ENCODE measurements at regions not wholly inside any gene's neighbourhood (a gene's known extent, or its start where the extent isn't known, plus 50 kb on each side); places are given as distances from the start of the nearest gene placed in this dataset.

DNA sequence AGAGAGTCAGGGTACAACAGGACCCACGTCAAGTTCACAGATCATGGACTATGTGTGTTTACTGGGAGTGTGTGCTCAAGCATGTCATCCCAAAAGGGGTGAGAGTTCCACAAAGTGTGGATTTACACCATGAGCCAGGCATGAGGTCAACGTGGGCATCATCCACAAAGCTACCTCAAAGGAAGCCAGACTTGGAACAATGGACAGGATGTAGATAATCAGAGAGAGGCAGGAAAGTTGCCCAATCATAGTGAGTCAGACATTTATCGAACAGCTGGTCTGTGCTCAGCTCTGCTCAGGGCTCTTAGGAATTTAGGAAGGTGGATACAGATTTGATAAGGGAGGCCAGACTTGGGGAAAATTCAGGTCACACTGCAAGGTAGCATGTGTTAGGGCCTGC lies 317.2 kb upstream of the CDYL start:
- Histone ChIP-seq H3K4me1 (ENCODE audit: insufficient read depth, low read length) (no peaks in the 10 kb centered on the region), H3K27ac (ENCODE audit: low read length) (no peak overlapping the region), H3K27me3 (ENCODE audit: insufficient read depth, low read length) (no peaks in the 10 kb centered on the region), H3K4me3 (ENCODE audit: low read length) (no peak overlapping the region), H3K9ac (ENCODE audit: low read depth, low read length) (no peak overlapping the region), H3K36me3 (ENCODE audit: insufficient read depth, low read depth, low read length) (no peaks in the 10 kb centered on the region), H3K9me3 (ENCODE audit: insufficient read depth, low read depth, low read length) (no peaks in the 10 kb centered on the region)

DNA sequence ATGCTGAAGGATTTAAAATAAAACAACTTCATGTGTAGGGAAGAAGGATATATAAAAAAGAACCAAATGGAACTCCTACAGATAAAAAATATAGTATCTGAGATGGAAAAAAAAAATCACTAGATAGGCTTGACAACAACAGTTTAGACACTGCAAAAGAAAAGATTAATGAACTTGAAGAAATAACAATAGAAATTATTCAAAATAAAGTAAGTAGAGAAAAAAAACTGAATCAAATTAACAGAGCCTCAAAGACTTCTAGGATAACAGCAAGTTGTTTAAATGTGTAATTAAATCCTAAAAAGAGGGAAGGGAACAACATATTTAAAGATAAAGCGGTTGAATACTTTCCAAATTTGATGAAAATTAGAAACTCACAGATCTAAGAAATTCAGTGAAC lies 316.3 kb upstream of the ECI2 start:
- no peak overlapping the region for H3K27ac ChIP-seq (ENCODE audit: low read length)
- H3K4me3 ChIP-seq (ENCODE audit: low read length): no peak overlapping the region
- no peaks in the 10 kb centered on the region for H3K36me3 ChIP-seq (ENCODE audit: insufficient read depth, low read depth, low read length)
- no peak overlapping the region for H3K9ac ChIP-seq (ENCODE audit: low read depth, low read length)
- no peaks in the 10 kb centered on the region for H3K4me1 ChIP-seq (ENCODE audit: insufficient read depth, low read length)
- 0 out of 2 replicates have a peak, but pooled peaks cover 7% of the 10 kb centered on the region for H3K9me3 ChIP-seq (ENCODE audit: insufficient read depth, low read depth, low read length)
- no peaks in the 10 kb centered on the region for H3K27me3 ChIP-seq (ENCODE audit: insufficient read depth, low read length)

DNA sequence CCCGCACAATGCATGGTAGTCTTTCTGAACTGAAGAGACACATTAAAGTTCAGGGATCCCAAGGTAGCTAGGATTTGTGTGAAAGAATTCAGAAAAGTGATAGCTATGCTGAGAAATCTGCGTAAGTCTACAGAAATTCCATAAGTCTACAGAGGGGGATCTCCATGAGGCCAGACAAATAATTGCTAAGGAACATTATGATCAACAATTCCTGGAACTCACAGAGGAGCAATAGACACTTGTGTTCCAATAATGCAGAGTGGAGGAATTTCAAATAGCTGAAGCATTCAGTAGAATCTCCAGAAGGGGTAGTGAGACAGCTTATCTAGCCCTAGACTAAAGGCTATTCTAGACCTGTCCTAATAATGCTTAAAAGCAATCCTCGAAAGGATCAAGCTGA lies 315.7 kb upstream of the ECI2 start:
- H3K9ac ChIP-seq (ENCODE audit: low read depth, low read length): no peak overlapping the region
- H3K4me3 ChIP-seq (ENCODE audit: low read length): no peak overlapping the region
- H3K27ac ChIP-seq (ENCODE audit: low read length): no peak overlapping the region
- H3K27me3 ChIP-seq (ENCODE audit: insufficient read depth, low read length): no peaks in the 10 kb centered on the region
- no peaks in the 10 kb centered on the region for H3K36me3 ChIP-seq (ENCODE audit: insufficient read depth, low read depth, low read length)
- no peaks in the 10 kb centered on the region for H3K4me1 ChIP-seq (ENCODE audit: insufficient read depth, low read length)
- 0 out of 2 replicates have a peak, but pooled peaks cover 7% of the 10 kb centered on the region for H3K9me3 ChIP-seq (ENCODE audit: insufficient read depth, low read depth, low read length)

DNA sequence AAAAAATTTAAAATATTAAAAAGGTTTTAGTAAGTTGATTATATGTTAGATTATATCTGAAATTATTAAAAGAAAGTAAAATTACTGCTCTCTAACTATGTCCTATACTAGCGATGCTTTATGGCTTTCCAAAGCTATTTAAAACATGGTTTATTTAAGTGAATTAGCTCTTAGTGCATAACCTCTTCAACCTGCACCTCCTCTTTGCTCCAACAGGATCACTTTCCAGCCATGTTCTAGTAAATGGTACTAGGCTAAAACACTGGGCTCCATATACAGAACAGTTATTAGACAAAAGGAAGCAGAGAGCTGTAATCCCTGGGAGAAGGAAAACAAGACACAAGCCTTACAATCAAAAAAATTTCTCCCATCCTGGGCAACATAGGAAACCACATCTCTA lies 314.9 kb upstream of the ECI2 start:
- 0 out of 2 replicates have a peak, but pooled peaks cover 7% of the 10 kb centered on the region for H3K9me3 ChIP-seq (ENCODE audit: insufficient read depth, low read depth, low read length)
- no peaks in the 10 kb centered on the region for H3K4me1 ChIP-seq (ENCODE audit: insufficient read depth, low read length)
- H3K27me3 ChIP-seq (ENCODE audit: insufficient read depth, low read length): no peaks in the 10 kb centered on the region
- no peak overlapping the region for H3K9ac ChIP-seq (ENCODE audit: low read depth, low read length)
- H3K27ac ChIP-seq (ENCODE audit: low read length): no peak overlapping the region
- H3K36me3 ChIP-seq (ENCODE audit: insufficient read depth, low read depth, low read length): no peaks in the 10 kb centered on the region
- H3K4me3 ChIP-seq (ENCODE audit: low read length): no peak overlapping the region

DNA sequence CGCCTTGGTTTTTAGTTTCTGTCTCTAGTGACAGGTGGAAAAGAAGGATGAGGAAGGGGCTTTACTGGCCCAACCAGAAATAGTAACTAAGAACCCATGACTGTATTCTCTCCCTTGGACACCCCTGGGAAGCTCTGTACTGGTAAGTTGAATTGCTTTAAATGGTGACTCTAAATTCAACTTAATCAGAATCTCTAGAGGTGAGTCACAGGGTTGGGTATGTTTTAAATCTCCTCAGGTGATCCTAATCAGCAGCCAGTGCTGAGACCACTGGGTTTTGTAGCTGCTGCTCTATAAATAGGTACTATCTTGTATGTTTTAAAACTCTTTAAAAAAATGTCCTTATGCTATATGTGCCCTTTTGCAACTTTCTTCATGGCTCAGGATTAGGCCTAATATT lies 314.0 kb upstream of the ECI2 start:
- no peak overlapping the region for H3K9ac ChIP-seq (ENCODE audit: low read depth, low read length)

DNA sequence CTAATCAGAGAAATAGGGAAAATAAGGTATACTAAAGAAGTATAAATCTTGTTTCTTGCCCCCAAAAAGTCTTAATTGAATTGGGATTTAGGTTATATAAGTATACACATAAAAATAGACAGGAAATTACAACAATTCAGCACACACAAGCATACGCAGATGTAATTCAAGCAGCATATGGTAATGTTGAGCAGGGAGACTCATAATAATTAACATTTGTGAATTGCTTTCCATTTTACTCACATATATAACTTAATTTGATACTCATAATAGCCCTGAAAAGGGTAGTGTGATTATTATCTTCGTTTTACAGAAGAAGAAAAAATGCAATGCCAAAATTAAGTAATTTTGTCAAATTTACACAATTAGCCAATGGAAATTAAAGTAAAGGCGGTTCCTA lies 313.5 kb upstream of the ECI2 start:
- H3K9ac ChIP-seq (ENCODE audit: low read depth, low read length): no peak overlapping the region
- 0 out of 2 replicates have a peak, but pooled peaks cover 7% of the 10 kb centered on the region for H3K9me3 ChIP-seq (ENCODE audit: insufficient read depth, low read depth, low read length)
- no peak overlapping the region for H3K27ac ChIP-seq (ENCODE audit: low read length)
- H3K4me1 ChIP-seq (ENCODE audit: insufficient read depth, low read length): no peaks in the 10 kb centered on the region
- H3K4me3 ChIP-seq (ENCODE audit: low read length): no peak overlapping the region
- no peaks in the 10 kb centered on the region for H3K36me3 ChIP-seq (ENCODE audit: insufficient read depth, low read depth, low read length)
- H3K27me3 ChIP-seq (ENCODE audit: insufficient read depth, low read length): no peaks in the 10 kb centered on the region

More for the DNA sequence above, 314.0 kb upstream of the ECI2 start:
- Histone ChIP-seq H3K4me3 (ENCODE audit: low read length) (no peak overlapping the region), H3K9me3 (ENCODE audit: insufficient read depth, low read depth, low read length) (0 out of 2 replicates have a peak, but pooled peaks cover 7% of the 10 kb centered on the region), H3K27me3 (ENCODE audit: insufficient read depth, low read length) (no peaks in the 10 kb centered on the region), H3K4me1 (ENCODE audit: insufficient read depth, low read length) (no peaks in the 10 kb centered on the region), H3K36me3 (ENCODE audit: insufficient read depth, low read depth, low read length) (no peaks in the 10 kb centered on the region), H3K27ac (ENCODE audit: low read length) (no peak overlapping the region)

DNA sequence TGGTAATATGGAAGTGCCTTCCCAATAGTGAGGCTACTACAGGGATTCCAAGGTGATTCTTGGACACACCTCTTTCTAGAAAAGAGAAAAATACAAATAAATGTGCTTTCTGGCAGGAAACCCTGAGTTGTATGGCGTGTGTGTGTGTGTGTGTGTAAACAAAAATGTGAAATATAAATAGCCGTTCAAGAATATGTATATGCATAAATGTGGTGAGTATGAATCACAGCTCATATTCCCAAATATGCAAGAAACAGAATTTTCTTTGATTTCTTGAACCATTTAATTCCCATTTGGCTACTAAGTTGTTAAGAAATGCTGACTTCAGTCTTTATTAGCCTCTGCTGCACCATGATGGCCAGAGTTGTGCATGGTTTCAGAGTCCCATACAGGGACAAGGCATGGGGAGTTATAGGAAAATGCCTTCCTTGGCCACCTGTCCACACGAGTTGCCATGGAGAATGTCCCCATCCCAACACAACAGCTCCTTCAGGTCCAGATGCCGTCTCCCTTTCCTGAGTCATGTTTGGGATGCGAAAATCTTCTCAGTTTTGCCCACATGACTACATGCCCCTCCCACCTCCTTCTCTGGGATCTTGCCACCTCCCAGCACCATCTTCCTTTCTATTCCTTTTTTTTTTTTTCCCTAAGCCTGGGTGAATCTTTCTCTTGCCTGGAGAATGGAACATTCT lies 312.4 kb upstream of the ECI2 start:
- no peaks in the 10 kb centered on the region for H3K36me3 ChIP-seq (ENCODE audit: insufficient read depth, low read depth, low read length)
- no peaks in the 10 kb centered on the region for H3K4me1 ChIP-seq (ENCODE audit: insufficient read depth, low read length)
- no peak overlapping the region for H3K4me3 ChIP-seq (ENCODE audit: low read length)
- 0 out of 2 replicates have a peak, but pooled peaks cover 7% of the 10 kb centered on the region for H3K9me3 ChIP-seq (ENCODE audit: insufficient read depth, low read depth, low read length)
- H3K27me3 ChIP-seq (ENCODE audit: insufficient read depth, low read length): no peaks in the 10 kb centered on the region
- H3K27ac ChIP-seq (ENCODE audit: low read length): no peak overlapping the region
- no peak overlapping the region for H3K9ac ChIP-seq (ENCODE audit: low read depth, low read length)

DNA sequence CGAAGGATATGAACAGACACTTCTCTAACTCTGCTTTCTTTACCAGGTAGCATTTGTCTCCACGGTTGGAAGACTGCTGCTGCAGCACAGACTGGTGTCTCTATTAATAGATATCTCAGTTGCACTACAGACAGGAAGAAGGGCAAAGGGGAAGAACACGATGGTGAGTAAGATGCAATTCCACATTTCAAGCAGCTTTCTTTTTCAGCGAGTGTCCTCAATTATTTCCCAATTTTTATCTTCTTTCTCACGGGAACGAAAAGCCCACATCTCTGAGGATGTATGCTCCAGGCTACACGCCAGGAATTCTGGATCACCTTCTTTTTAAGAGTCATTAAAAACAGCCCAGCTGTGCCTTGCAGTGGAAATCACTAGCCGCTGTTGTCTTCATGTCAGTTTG lies 311.6 kb upstream of the ECI2 start:
- no peak overlapping the region for H3K4me3 ChIP-seq (ENCODE audit: low read length)
- H3K27me3 ChIP-seq (ENCODE audit: insufficient read depth, low read length): no peaks in the 10 kb centered on the region
- H3K4me1 ChIP-seq (ENCODE audit: insufficient read depth, low read length): no peaks in the 10 kb centered on the region
- no peaks in the 10 kb centered on the region for H3K36me3 ChIP-seq (ENCODE audit: insufficient read depth, low read depth, low read length)
- no peak overlapping the region for H3K9ac ChIP-seq (ENCODE audit: low read depth, low read length)
- H3K27ac ChIP-seq (ENCODE audit: low read length): no peak overlapping the region
- 0 out of 2 replicates have a peak, but pooled peaks cover 2% of the 10 kb centered on the region for H3K9me3 ChIP-seq (ENCODE audit: insufficient read depth, low read depth, low read length)

DNA sequence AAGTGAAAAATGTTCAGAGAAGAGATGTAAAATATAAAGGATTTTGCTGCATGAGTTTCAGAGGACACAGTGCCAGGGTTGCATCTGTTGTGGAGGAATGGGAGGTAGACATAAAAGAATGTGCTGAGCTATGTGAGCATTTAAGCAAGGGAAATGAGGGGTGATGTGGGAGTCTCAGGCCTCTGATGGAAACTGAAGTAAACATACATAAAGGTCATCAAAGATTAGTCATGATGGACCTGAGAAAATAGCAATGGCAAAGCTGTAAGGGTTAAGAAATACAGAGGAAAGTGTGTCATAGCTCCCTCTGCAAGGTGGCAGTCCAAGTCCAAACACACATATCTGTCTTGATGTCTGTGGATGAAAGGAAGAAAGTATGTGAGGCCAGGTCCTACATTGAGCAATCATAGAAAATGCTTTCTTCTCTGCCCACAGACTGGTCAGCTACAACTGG lies 306.6 kb upstream of the ECI2 start:
- Histone ChIP-seq H3K27me3 (ENCODE audit: insufficient read depth, low read length) (no peaks in the 10 kb centered on the region), H3K27ac (ENCODE audit: low read length) (no peak overlapping the region), H3K9ac (ENCODE audit: low read depth, low read length) (no peak overlapping the region)

DNA sequence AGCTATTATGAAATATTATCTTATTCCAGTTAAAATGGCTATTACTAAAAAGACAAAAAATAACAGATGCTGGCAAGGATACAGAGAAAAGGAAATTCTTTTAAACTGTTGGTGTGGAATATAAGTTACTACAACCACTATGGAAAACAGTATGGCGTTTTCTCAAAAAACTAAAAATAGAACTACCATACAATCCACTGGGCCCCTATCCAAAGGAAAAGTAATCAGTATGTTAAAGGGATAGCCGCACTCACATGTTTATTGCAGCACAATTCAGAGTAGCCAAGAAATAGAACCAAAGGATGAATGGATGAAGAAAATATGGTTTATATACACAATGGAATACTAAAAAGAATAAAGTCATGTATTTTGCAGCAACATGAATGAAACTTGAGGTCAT lies 303.8 kb upstream of the ECI2 start:
- no peaks in the 10 kb centered on the region for H3K9me3 ChIP-seq (ENCODE audit: insufficient read depth, low read depth, low read length)
- H3K9ac ChIP-seq (ENCODE audit: low read depth, low read length): no peak overlapping the region
- H3K4me1 ChIP-seq (ENCODE audit: insufficient read depth, low read length): no peaks in the 10 kb centered on the region
- no peaks in the 10 kb centered on the region for H3K36me3 ChIP-seq (ENCODE audit: insufficient read depth, low read depth, low read length)
- H3K27me3 ChIP-seq (ENCODE audit: insufficient read depth, low read length): no peaks in the 10 kb centered on the region
- H3K4me3 ChIP-seq (ENCODE audit: low read length): no peak overlapping the region
- no peak overlapping the region for H3K27ac ChIP-seq (ENCODE audit: low read length)

More for the DNA sequence above, 306.6 kb upstream of the ECI2 start:
- Histone ChIP-seq H3K36me3 (ENCODE audit: insufficient read depth, low read depth, low read length) (no peaks in the 10 kb centered on the region), H3K9me3 (ENCODE audit: insufficient read depth, low read depth, low read length) (no peaks in the 10 kb centered on the region), H3K4me1 (ENCODE audit: insufficient read depth, low read length) (no peaks in the 10 kb centered on the region), H3K4me3 (ENCODE audit: low read length) (no peak overlapping the region)

DNA sequence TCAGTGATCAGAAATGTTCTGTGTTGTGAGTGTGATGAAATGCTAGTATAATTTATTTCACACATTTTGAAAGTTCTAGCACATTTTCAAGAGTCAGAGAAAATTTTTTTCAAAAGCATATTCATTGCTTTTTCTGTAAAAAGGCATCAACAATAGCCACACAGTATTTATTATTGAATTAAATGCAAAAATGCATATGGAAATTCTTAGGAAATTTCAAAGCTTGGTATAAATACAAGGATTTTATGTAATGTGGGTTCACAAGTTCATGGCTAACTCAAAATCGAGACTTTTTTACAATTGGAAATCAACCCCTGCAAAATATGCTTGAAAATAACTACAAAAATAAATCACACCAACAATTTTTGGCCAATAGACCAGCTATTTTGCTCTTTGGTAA lies 302.0 kb upstream of the ECI2 start:
- Histone ChIP-seq H3K9me3 (ENCODE audit: insufficient read depth, low read depth, low read length) (no peaks in the 10 kb centered on the region), H3K4me1 (ENCODE audit: insufficient read depth, low read length) (no peaks in the 10 kb centered on the region), H3K9ac (ENCODE audit: low read depth, low read length) (no peak overlapping the region), H3K27me3 (ENCODE audit: insufficient read depth, low read length) (no peaks in the 10 kb centered on the region), H3K4me3 (ENCODE audit: low read length) (no peak overlapping the region), H3K36me3 (ENCODE audit: insufficient read depth, low read depth, low read length) (no peaks in the 10 kb centered on the region), H3K27ac (ENCODE audit: low read length) (no peak overlapping the region)

DNA sequence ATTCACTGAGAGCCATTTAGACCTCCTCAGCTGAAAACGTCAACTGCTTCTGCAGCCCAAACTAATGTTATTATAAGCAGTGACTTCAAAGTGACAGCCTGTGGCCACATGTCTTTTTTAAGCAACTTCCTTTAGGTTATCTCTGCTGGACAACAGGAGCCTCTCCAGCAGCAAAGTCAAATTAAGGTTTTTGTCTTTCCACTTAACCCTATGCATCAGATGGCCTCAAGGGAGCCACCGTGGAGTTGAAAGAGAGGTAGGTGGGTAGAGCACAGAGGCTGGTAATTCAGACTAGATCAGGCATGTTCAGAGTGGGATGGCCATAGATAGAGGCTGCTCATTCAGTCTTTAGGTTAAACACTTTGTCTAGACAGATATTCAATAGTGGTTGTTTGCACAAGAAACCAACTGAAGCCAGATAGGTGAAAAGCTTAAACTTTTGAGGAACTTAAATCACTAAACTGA lies 300.6 kb upstream of the ECI2 start:
- no peaks in the 10 kb centered on the region for H3K9me3 ChIP-seq (ENCODE audit: insufficient read depth, low read depth, low read length)
- no peaks in the 10 kb centered on the region for H3K4me1 ChIP-seq (ENCODE audit: insufficient read depth, low read length)
- no peak overlapping the region for H3K4me3 ChIP-seq (ENCODE audit: low read length)
- H3K9ac ChIP-seq (ENCODE audit: low read depth, low read length): no peak overlapping the region
- no peaks in the 10 kb centered on the region for H3K27me3 ChIP-seq (ENCODE audit: insufficient read depth, low read length)
- no peak overlapping the region for H3K27ac ChIP-seq (ENCODE audit: low read length)
- no peaks in the 10 kb centered on the region for H3K36me3 ChIP-seq (ENCODE audit: insufficient read depth, low read depth, low read length)

All from iPS-20b (cell line).